ENCODE measurements at regions not wholly inside any gene's neighbourhood (a gene's known extent, or its start where the extent isn't known, plus 50 kb on each side); places are given as distances from the start of the nearest gene placed in this dataset.

DNA sequence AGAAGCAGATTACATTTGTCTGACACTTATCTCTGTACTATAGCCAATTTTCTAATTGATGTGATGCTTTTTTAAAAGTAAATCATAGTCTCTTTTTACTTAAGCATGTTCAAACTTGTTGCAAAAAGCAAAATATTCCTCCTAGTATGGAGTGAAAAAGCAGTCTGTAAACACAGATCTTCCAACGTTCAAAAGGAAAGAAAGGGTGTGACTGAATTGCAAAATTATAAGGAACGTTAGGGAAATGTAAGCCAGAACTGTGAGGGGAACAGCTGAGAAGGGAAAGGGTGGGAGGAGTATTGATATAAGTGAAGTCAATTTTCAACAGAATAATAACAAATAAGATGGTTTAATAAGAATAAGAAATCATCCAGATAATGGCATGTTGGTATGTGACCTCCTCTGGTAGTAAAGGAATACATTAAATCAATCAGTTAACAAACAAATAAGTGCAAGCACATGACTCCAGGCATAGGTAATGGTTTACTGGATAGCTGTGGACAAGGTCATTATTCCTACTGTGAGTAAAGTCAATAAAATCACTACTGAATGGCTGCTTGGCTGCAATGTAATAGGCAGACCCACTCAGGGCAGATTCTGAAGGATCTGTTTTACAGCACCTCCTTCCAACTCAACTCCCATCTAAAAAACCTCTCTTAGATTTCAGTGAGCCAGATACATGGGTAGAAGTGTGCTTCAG is 239.1 kb upstream of the NMUR2 start:
- TF ChIP-seq, protein P1, sequence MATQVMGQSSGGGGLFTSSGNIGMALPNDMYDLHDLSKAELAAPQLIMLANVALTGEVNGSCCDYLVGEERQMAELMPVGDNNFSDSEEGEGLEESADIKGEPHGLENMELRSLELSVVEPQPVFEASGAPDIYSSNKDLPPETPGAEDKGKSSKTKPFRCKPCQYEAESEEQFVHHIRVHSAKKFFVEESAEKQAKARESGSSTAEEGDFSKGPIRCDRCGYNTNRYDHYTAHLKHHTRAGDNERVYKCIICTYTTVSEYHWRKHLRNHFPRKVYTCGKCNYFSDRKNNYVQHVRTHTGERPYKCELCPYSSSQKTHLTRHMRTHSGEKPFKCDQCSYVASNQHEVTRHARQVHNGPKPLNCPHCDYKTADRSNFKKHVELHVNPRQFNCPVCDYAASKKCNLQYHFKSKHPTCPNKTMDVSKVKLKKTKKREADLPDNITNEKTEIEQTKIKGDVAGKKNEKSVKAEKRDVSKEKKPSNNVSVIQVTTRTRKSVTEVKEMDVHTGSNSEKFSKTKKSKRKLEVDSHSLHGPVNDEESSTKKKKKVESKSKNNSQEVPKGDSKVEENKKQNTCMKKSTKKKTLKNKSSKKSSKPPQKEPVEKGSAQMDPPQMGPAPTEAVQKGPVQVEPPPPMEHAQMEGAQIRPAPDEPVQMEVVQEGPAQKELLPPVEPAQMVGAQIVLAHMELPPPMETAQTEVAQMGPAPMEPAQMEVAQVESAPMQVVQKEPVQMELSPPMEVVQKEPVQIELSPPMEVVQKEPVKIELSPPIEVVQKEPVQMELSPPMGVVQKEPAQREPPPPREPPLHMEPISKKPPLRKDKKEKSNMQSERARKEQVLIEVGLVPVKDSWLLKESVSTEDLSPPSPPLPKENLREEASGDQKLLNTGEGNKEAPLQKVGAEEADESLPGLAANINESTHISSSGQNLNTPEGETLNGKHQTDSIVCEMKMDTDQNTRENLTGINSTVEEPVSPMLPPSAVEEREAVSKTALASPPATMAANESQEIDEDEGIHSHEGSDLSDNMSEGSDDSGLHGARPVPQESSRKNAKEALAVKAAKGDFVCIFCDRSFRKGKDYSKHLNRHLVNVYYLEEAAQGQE (IDR thresholded peaks at IDR 0.05; ENCODE audit: low read depth) = no peak
- TF ChIP-seq NFIC (IDR thresholded peaks at IDR 0.05) (no peak), RAD21 (IDR thresholded peaks at IDR 0.05; ENCODE audit: low read depth) (no peak), EP300 (IDR thresholded peaks at IDR 0.05; ENCODE audit: borderline replicate concordance) (no peak), TAF1 (IDR thresholded peaks at IDR 0.05; ENCODE audit: low read depth) (no peak), CREB1 (IDR thresholded peaks at IDR 0.05; ENCODE audit: low read depth) (no peak), ZBTB7A (IDR thresholded peaks at IDR 0.05; ENCODE audit: low read depth) (no peak), TEAD4 (IDR thresholded peaks at IDR 0.05) (no peak), TCF12 (IDR thresholded peaks at IDR 0.05; ENCODE audit: low read depth) (no peak), FOXM1 (IDR thresholded peaks at IDR 0.05; ENCODE audit: borderline replicate concordance, low read depth) (no peak), EGR1 (IDR thresholded peaks at IDR 0.05) (no peak), CEBPB (IDR thresholded peaks at IDR 0.05) (no peak), YY1 (IDR thresholded peaks at IDR 0.05; ENCODE audit: low read depth) (no peak)
- TF ChIP-seq, protein P2, sequence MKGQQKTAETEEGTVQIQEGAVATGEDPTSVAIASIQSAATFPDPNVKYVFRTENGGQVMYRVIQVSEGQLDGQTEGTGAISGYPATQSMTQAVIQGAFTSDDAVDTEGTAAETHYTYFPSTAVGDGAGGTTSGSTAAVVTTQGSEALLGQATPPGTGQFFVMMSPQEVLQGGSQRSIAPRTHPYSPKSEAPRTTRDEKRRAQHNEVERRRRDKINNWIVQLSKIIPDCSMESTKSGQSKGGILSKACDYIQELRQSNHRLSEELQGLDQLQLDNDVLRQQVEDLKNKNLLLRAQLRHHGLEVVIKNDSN (IDR thresholded peaks at IDR 0.05) = no peak
- TF ChIP-seq, protein P3, sequence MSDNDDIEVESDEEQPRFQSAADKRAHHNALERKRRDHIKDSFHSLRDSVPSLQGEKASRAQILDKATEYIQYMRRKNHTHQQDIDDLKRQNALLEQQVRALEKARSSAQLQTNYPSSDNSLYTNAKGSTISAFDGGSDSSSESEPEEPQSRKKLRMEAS (IDR thresholded peaks at IDR 0.05) = no peak

DNA sequence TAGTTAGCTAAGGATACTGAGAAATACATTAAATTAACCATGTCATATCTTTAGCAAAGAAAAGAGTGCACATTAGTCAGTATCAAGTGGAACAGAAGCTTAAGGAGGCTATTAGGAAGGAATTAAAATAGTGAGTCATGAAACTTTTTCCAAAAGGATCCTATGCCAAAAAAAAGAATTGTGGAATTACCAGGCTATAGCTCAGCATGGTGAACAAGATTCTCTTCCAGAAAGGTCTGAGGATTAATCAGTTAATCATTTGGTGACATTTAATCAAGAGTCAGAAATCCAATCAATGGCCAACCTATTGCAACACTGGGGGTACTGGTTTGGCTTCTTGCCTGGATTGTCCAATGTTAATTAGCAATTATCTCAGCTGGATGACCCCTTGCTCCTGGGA is 244.5 kb upstream of the NMUR2 start:
- TF ChIP-seq ZBTB7A (IDR thresholded peaks at IDR 0.05; ENCODE audit: low read depth) (no peak), TEAD4 (IDR thresholded peaks at IDR 0.05) (no peak), NFIC (IDR thresholded peaks at IDR 0.05) (no peak), TCF12 (IDR thresholded peaks at IDR 0.05; ENCODE audit: low read depth) (no peak), TAF1 (IDR thresholded peaks at IDR 0.05; ENCODE audit: low read depth) (no peak), RAD21 (IDR thresholded peaks at IDR 0.05; ENCODE audit: low read depth) (no peak), CREB1 (IDR thresholded peaks at IDR 0.05; ENCODE audit: low read depth) (no peak), YY1 (IDR thresholded peaks at IDR 0.05; ENCODE audit: low read depth) (no peak), EGR1 (IDR thresholded peaks at IDR 0.05) (no peak), EP300 (IDR thresholded peaks at IDR 0.05; ENCODE audit: borderline replicate concordance) (no peak), CEBPB (IDR thresholded peaks at IDR 0.05) (no peak), FOXM1 (IDR thresholded peaks at IDR 0.05; ENCODE audit: borderline replicate concordance, low read depth) (no peak)
- TF ChIP-seq, protein P2 (IDR thresholded peaks at IDR 0.05) = no peak
- TF ChIP-seq, protein P1 (IDR thresholded peaks at IDR 0.05; ENCODE audit: low read depth) = no peak
- TF ChIP-seq, protein P3 (IDR thresholded peaks at IDR 0.05) = no peak

DNA sequence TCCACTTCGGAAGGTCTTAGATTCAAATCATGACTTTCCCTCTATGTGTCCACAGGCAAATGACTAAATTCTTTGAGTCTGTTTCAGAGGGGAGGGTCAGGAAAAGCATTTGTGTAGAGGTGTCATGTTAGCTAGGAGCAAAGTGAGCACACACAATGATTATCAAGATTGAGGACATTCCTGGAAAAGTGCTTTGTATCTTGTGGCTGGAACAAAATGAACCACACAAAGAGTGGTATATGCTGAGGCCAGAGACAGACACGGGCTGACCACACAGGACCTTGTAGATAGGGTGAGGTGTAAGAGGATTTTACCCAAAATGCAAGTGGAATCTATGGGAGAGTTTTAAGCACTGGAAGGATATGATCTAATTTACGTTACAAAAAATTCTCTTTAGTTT is 245.3 kb upstream of the NMUR2 start:
- TF ChIP-seq, protein P1 (IDR thresholded peaks at IDR 0.05; ENCODE audit: low read depth) = no peak
- TF ChIP-seq YY1 (IDR thresholded peaks at IDR 0.05; ENCODE audit: low read depth) (no peak), ZBTB7A (IDR thresholded peaks at IDR 0.05; ENCODE audit: low read depth) (no peak), EP300 (IDR thresholded peaks at IDR 0.05; ENCODE audit: borderline replicate concordance) (no peak), CREB1 (IDR thresholded peaks at IDR 0.05; ENCODE audit: low read depth) (no peak), TCF12 (IDR thresholded peaks at IDR 0.05; ENCODE audit: low read depth) (no peak), NFIC (IDR thresholded peaks at IDR 0.05) (no peak), CEBPB (IDR thresholded peaks at IDR 0.05) (no peak), EGR1 (IDR thresholded peaks at IDR 0.05) (no peak), FOXM1 (IDR thresholded peaks at IDR 0.05; ENCODE audit: borderline replicate concordance, low read depth) (no peak), TEAD4 (IDR thresholded peaks at IDR 0.05) (no peak), RAD21 (IDR thresholded peaks at IDR 0.05; ENCODE audit: low read depth) (no peak)
- TF ChIP-seq, protein P3 (IDR thresholded peaks at IDR 0.05) = no peak
- TF ChIP-seq, protein P2 (IDR thresholded peaks at IDR 0.05) = no peak

Measured in Ishikawa (cell line).